H1 (cell line): ENCODE measurements at regions not wholly inside any gene's neighbourhood (a gene's known extent, or its start where the extent isn't known, plus 50 kb on each side); places are given as distances from the start of the nearest gene placed in this dataset.

Source experiments
- KDM1A ChIP-seq: fragments of 200-600, 300-600 bp; sonication (generic); IDR thresholded peaks from 2 replicates; pipeline ENCODE4 v1.7.1; 2016; ENCODE audit warnings: mild to moderate bottlenecking, low read length, borderline replicate concordance
- POLR2A ChIP-seq, 2 experiments: IDR thresholded peaks; 1 replicate in 1 of 2; 2 replicates in 1 of 2; pipeline ENCODE4 v1.6.1; 2011; ENCODE audit warnings: low read depth in 2 of 2, low read length in 2 of 2, mild to moderate bottlenecking in 2 of 2; ENCODE audit errors: control extremely low read depth in 1 of 2
- POLR2AphosphoS5 ChIP-seq: IDR thresholded peaks from 2 replicates; pipeline ENCODE4 v1.6.1; 2011; ENCODE audit warnings: low read depth, low read length
- SIN3A ChIP-seq, 2 experiments: IDR thresholded peaks in 1 of 2; conservative IDR thresholded peaks in 1 of 2; 2 replicates each; pipeline ENCODE4 v1.6.1; 2011 to 2012; ENCODE audit warnings: low read length in 2 of 2, improper control_type of control experiment in 1 of 2, low read depth in 1 of 2, mild to moderate bottlenecking in 1 of 2
- TAF1 ChIP-seq: IDR thresholded peaks from 2 replicates; pipeline ENCODE4 v1.6.1; 2011; ENCODE audit warnings: mild to moderate bottlenecking, low read depth, low read length

- TF ChIP-seq SIN3A (conservative IDR thresholded peaks at IDR 0.05 in 1 of 2, IDR thresholded peaks at IDR 0.05 in 1 of 2; ENCODE audit: low read depth in 1 of 2, low read length in 2 of 2) = no peak
- no peak for TF ChIP-seq POLR2A (IDR thresholded peaks at IDR 0.05; ENCODE audit: control extremely low read depth in 1 of 2, low read depth in 2 of 2, low read length in 2 of 2)
- no peak for TF ChIP-seq POLR2AphosphoS5
- TF ChIP-seq TAF1 = no peak
- TF ChIP-seq KDM1A = no peak
Measured at GRCh38 chr10:3868271-3868664, 83.3 kb upstream of the KLF6 start.
